ENCODE measurements at regions not wholly inside any gene's neighbourhood (a gene's known extent, or its start where the extent isn't known, plus 50 kb on each side); places are given as distances from the start of the nearest gene placed in this dataset.

DNA sequence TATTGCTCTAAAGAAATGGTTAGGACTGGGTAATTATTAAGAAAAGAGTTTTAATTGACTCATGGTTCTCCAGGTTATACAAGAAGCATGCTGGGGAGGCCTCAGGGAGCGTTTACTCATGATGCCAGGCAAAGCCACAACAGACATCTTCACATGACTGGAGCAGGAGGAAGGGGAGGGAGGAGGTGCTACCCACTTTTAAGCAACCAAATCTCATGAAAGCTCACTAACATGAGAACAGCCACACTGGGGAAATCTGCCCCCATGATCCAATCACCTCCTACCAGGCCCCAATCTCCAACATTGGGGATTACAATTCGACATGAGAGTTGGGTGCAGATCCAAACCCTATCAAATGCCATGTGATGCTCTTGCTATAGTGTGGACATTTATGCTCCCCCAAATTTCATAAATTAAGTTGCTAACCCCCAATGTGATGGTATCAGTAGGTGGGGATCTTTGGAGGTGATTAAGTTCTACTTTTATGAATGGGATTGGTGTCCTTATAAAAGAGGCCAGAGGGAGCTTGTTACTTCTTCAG, 773.6 kb upstream of the CDH10 start:
- TF ChIP-seq, protein P1, sequence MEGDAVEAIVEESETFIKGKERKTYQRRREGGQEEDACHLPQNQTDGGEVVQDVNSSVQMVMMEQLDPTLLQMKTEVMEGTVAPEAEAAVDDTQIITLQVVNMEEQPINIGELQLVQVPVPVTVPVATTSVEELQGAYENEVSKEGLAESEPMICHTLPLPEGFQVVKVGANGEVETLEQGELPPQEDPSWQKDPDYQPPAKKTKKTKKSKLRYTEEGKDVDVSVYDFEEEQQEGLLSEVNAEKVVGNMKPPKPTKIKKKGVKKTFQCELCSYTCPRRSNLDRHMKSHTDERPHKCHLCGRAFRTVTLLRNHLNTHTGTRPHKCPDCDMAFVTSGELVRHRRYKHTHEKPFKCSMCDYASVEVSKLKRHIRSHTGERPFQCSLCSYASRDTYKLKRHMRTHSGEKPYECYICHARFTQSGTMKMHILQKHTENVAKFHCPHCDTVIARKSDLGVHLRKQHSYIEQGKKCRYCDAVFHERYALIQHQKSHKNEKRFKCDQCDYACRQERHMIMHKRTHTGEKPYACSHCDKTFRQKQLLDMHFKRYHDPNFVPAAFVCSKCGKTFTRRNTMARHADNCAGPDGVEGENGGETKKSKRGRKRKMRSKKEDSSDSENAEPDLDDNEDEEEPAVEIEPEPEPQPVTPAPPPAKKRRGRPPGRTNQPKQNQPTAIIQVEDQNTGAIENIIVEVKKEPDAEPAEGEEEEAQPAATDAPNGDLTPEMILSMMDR (conservative IDR thresholded peaks at IDR 0.05; ENCODE audit: low read depth, low read length), result no peak
- no peak for TF ChIP-seq EZH2 (IDR thresholded peaks at IDR 0.05; ENCODE audit: borderline replicate concordance, low read depth, low read length, poor library complexity, severe bottlenecking)

Data from A673 (cell line).